WTC11 (cell line): ENCODE measurements at regions not wholly inside any gene's neighbourhood (a gene's known extent, or its start where the extent isn't known, plus 50 kb on each side); places are given as distances from the start of the nearest gene placed in this dataset.

Source experiments
- ATAC-seq: fragments of 200-7000 bp; cut with Tn5 transposase; 2 replicates; pipeline ENCODE4 v1.10.0; 2021; ENCODE audit warnings: mild to moderate bottlenecking, moderate library complexity
- CTCF ChIA-PET: fragments of 300-600 bp; sonication (Branson Sonifier 250); formaldehyde crosslinking; loops from one replicate; lab custom pipeline; 2021; ENCODE audit warnings: antibody characterized with exemption; lab: Charles Lee
- POLR2A ChIA-PET: fragments of 350-600 bp; sonication (Branson Sonifier 250); formaldehyde crosslinking; loops from one replicate; lab custom pipeline; 2021; ENCODE audit warnings: antibody characterized with exemption; lab: Charles Lee
- DNase-seq: peaks from one replicate; pipeline ENCODE4 v3.0.0; 2021; ENCODE audit warnings: low spot score
- H3K27ac Mint-ChIP-seq: 2 replicates; pipeline ENCODE4 v1.8.0; 2021; ENCODE audit warnings: mixed read lengths
- H3K27me3 Mint-ChIP-seq: 2 replicates; pipeline ENCODE4 v1.8.0; 2021; ENCODE audit warnings: low read depth, mild to moderate bottlenecking, moderate library complexity, mixed read lengths
- H3K36me3 Mint-ChIP-seq: 2 replicates; pipeline ENCODE4 v1.8.0; 2021; ENCODE audit warnings: mixed read lengths
- H3K4me1 Mint-ChIP-seq: 2 replicates; pipeline ENCODE4 v1.8.0; 2022; ENCODE audit warnings: mixed read lengths
- H3K4me3 Mint-ChIP-seq: 2 replicates; pipeline ENCODE4 v1.8.0; 2021; ENCODE audit warnings: mild to moderate bottlenecking, moderate library complexity, mixed read lengths
- H3K9me3 Mint-ChIP-seq: 2 replicates; pipeline ENCODE4 v1.8.0; 2021; ENCODE audit warnings: mixed read lengths
- ATF1 ChIP-seq: sonication (generic); formaldehyde crosslinking; IDR thresholded peaks from 2 replicates; pipeline ENCODE4 v1.8.1; 2023; ENCODE audit warnings: mild to moderate bottlenecking, moderate library complexity, missing genetic modification reagents
- CBFB ChIP-seq: sonication (generic); formaldehyde crosslinking; IDR thresholded peaks from 2 replicates; pipeline ENCODE4 v1.8.1; 2022; ENCODE audit warnings: mild to moderate bottlenecking, low read depth, missing genetic modification reagents
- ESRRA ChIP-seq: sonication (generic); formaldehyde crosslinking; IDR thresholded peaks from 2 replicates; pipeline ENCODE4 v1.8.1; 2022; ENCODE audit warnings: mild to moderate bottlenecking, missing genetic modification reagents, borderline replicate concordance
- GTF2I ChIP-seq: fragments of 250-450 bp; sonication (Bioruptor Pico); conservative IDR thresholded peaks from 2 replicates; pipeline ENCODE4 v1.4.0; 2021; ENCODE audit warnings: mild to moderate bottlenecking
- JAZF1 ChIP-seq: fragments of 250-450 bp; sonication (Bioruptor Pico); IDR thresholded peaks from 2 replicates; pipeline ENCODE4 v1.9.0; 2021; ENCODE audit warnings: moderate library complexity, mild to moderate bottlenecking, inconsistent platforms
- JUN ChIP-seq: sonication (generic); formaldehyde crosslinking; IDR thresholded peaks from 2 replicates; pipeline ENCODE4 v1.8.0; 2023; ENCODE audit warnings: mild to moderate bottlenecking, missing genetic modification reagents
- MXD4 ChIP-seq: fragments of 250-450 bp; sonication (Bioruptor Pico); IDR thresholded peaks from 2 replicates; pipeline ENCODE4 v1.8.0; 2021; ENCODE audit warnings: mild to moderate bottlenecking, moderate library complexity, borderline replicate concordance
- NFYB ChIP-seq: sonication (generic); formaldehyde crosslinking; conservative IDR thresholded peaks from 2 replicates; pipeline ENCODE4 v1.8.0; 2022; ENCODE audit warnings: low read depth, missing genetic modification reagents
- NR1H2 ChIP-seq: sonication (generic); formaldehyde crosslinking; IDR thresholded peaks from 2 replicates; pipeline ENCODE4 v1.9.0; 2021; ENCODE audit warnings: mild to moderate bottlenecking, moderate library complexity, missing genetic modification reagents
- RORB ChIP-seq: fragments of 250-450 bp; sonication (Bioruptor Pico); IDR thresholded peaks from 2 replicates; pipeline ENCODE4 v1.9.0; 2021; ENCODE audit warnings: mild to moderate bottlenecking
- TCF7 ChIP-seq: sonication (generic); formaldehyde crosslinking; IDR thresholded peaks from 2 replicates; pipeline ENCODE4 v1.8.0; 2022; ENCODE audit warnings: mild to moderate bottlenecking, low read depth, missing genetic modification reagents, moderate library complexity
- TP53 ChIP-seq: sonication (generic); formaldehyde crosslinking; IDR thresholded peaks from 2 replicates; pipeline ENCODE4 v1.8.1; 2023; ENCODE audit warnings: mild to moderate bottlenecking, missing genetic modification reagents
- ZNF232 ChIP-seq: sonication (generic); formaldehyde crosslinking; IDR thresholded peaks from 2 replicates; pipeline ENCODE4 v1.8.0; 2022; ENCODE audit warnings: mild to moderate bottlenecking, missing genetic modification reagents
- ZNF263 ChIP-seq: sonication (generic); formaldehyde crosslinking; IDR thresholded peaks from 2 replicates; pipeline ENCODE4 v1.8.1; 2022; ENCODE audit warnings: low read depth, mild to moderate bottlenecking, moderate library complexity, missing genetic modification reagents
- ZNF671 ChIP-seq: fragments of 250-450 bp; sonication (Bioruptor Pico); IDR thresholded peaks from 2 replicates; pipeline ENCODE4 v1.8.0; 2021; ENCODE audit warnings: mild to moderate bottlenecking
- TF ChIP-seq, protein P1 (sequence below): fragments of 250-450 bp; sonication (Bioruptor Pico); IDR thresholded peaks from 2 replicates; pipeline ENCODE4 v1.8.0; 2021; ENCODE audit warnings: mild to moderate bottlenecking
- TF ChIP-seq, protein P2 (sequence below): sonication (generic); formaldehyde crosslinking; IDR thresholded peaks from 2 replicates; pipeline ENCODE4 v1.8.0; 2022; ENCODE audit warnings: mild to moderate bottlenecking, missing genetic modification reagents
- TF ChIP-seq, protein P3 (sequence below): fragments of 250-450 bp; sonication (Bioruptor Pico); IDR thresholded peaks from 2 replicates; pipeline ENCODE4 v2.1.2; 2022; ENCODE audit warnings: mild to moderate bottlenecking, moderate library complexity
- TF ChIP-seq, protein P4 (sequence below): fragments of 250-450 bp; sonication (Bioruptor Pico); IDR thresholded peaks from 2 replicates; pipeline ENCODE4 v1.9.0; 2021; ENCODE audit warnings: moderate library complexity, mild to moderate bottlenecking, inconsistent platforms, borderline replicate concordance
- TF ChIP-seq, protein P5 (sequence below): sonication (generic); formaldehyde crosslinking; conservative IDR thresholded peaks from 2 replicates; pipeline ENCODE4 v1.8.1; 2022; ENCODE audit warnings: mild to moderate bottlenecking, missing genetic modification reagents
- TF ChIP-seq, protein P6 (sequence below): fragments of 250-450 bp; sonication (Bioruptor Pico); IDR thresholded peaks from 2 replicates; pipeline ENCODE4 v1.9.0; 2021; ENCODE audit warnings: mild to moderate bottlenecking
- TF ChIP-seq, protein P7 (sequence below): sonication (generic); formaldehyde crosslinking; IDR thresholded peaks from 2 replicates; pipeline ENCODE4 v1.8.0; 2022; ENCODE audit warnings: mild to moderate bottlenecking, missing genetic modification reagents
- TF ChIP-seq, protein P8 (sequence below): sonication (generic); formaldehyde crosslinking; IDR thresholded peaks from 2 replicates; pipeline ENCODE4 v1.8.1; 2022; ENCODE audit warnings: low read depth, mild to moderate bottlenecking, moderate library complexity, missing genetic modification reagents, borderline replicate concordance
- TF ChIP-seq, protein P9 (sequence below): sonication (generic); formaldehyde crosslinking; IDR thresholded peaks from 2 replicates; pipeline ENCODE4 v1.8.0; 2022; ENCODE audit warnings: missing genetic modification reagents

DNA sequence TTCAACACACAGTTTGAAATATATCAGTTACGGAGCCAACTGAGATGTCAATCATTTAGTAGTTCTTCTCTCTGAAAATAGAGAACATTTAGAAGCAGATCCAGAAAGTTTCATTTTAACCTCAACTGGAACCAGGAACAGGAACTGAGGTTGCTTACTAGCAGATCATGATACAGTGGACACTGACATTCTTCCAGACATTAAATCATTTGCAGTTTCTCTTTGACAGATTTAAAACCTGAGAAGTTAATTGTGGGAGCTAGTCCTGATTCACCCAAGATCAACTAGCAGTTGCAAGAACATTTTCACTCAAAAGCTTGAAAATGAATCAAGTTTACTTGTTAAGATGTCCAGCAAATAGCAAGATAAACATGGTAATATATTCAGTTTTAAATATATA lies 135.4 kb downstream of the SLC17A6 start:
- H3K9me3 Mint-ChIP-seq = no peaks in the 10 kb centered on the region
- CTCF ChIA-PET = no interaction called here
- POLR2A ChIA-PET = no interaction called here
- no peak for DNase-seq
- TF ChIP-seq, protein P1, sequence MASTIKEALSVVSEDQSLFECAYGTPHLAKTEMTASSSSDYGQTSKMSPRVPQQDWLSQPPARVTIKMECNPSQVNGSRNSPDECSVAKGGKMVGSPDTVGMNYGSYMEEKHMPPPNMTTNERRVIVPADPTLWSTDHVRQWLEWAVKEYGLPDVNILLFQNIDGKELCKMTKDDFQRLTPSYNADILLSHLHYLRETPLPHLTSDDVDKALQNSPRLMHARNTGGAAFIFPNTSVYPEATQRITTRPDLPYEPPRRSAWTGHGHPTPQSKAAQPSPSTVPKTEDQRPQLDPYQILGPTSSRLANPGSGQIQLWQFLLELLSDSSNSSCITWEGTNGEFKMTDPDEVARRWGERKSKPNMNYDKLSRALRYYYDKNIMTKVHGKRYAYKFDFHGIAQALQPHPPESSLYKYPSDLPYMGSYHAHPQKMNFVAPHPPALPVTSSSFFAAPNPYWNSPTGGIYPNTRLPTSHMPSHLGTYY (CRISPR knock-in tag) = no peak
- no peak for TF ChIP-seq ATF1
- TF ChIP-seq, protein P2, sequence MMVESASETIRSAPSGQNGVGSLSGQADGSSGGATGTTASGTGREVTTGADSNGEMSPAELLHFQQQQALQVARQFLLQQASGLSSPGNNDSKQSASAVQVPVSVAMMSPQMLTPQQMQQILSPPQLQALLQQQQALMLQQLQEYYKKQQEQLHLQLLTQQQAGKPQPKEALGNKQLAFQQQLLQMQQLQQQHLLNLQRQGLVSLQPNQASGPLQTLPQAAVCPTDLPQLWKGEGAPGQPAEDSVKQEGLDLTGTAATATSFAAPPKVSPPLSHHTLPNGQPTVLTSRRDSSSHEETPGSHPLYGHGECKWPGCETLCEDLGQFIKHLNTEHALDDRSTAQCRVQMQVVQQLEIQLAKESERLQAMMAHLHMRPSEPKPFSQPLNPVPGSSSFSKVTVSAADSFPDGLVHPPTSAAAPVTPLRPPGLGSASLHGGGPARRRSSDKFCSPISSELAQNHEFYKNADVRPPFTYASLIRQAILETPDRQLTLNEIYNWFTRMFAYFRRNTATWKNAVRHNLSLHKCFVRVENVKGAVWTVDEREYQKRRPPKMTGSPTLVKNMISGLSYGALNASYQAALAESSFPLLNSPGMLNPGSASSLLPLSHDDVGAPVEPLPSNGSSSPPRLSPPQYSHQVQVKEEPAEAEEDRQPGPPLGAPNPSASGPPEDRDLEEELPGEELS (CRISPR knock-in tag) = no peak
- no peak for TF ChIP-seq GTF2I (CRISPR knock-in tag)
- TF ChIP-seq ESRRA (CRISPR knock-in tag) = no peak
- no peak for TF ChIP-seq NFYB (CRISPR knock-in tag)
- TF ChIP-seq, protein P3, sequence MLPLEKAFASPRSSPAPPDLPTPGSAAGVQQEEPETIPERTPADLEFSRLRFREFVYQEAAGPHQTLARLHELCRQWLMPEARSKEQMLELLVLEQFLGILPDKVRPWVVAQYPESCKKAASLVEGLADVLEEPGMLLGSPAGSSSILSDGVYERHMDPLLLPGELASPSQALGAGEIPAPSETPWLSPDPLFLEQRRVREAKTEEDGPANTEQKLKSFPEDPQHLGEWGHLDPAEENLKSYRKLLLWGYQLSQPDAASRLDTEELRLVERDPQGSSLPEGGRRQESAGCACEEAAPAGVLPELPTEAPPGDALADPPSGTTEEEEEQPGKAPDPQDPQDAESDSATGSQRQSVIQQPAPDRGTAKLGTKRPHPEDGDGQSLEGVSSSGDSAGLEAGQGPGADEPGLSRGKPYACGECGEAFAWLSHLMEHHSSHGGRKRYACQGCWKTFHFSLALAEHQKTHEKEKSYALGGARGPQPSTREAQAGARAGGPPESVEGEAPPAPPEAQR = no peak
- no peak for TF ChIP-seq ZNF232 (CRISPR knock-in tag)
- TF ChIP-seq, protein P4, sequence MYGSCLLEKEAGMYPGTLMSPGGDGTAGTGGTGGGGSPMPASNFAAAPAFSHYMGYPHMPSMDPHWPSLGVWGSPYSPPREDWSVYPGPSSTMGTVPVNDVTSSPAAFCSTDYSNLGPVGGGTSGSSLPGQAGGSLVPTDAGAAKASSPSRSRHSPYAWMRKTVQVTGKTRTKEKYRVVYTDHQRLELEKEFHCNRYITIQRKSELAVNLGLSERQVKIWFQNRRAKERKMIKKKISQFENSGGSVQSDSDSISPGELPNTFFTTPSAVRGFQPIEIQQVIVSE (CRISPR knock-in tag) = no peak
- TF ChIP-seq, protein P5, sequence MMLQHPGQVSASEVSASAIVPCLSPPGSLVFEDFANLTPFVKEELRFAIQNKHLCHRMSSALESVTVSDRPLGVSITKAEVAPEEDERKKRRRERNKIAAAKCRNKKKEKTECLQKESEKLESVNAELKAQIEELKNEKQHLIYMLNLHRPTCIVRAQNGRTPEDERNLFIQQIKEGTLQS (CRISPR knock-in tag) = no peak
- TF ChIP-seq ZNF671 (CRISPR knock-in tag) = no peak
- TF ChIP-seq NR1H2 (CRISPR knock-in tag) = no peak
- no peak for TF ChIP-seq CBFB (CRISPR knock-in tag)
- no peak for TF ChIP-seq JUN
- no peak for TF ChIP-seq MXD4
- TF ChIP-seq ZNF263 (CRISPR knock-in tag) = no peak
- H3K4me1 Mint-ChIP-seq = peaks cover 10% of the 10 kb centered on the region; the same call in 1 of the 2 replicates
- H3K36me3 Mint-ChIP-seq = no peaks in the 10 kb centered on the region
- no peak overlapping the region for H3K4me3 Mint-ChIP-seq
- no peak overlapping the region for H3K27ac Mint-ChIP-seq
- no peaks in the 10 kb centered on the region for H3K27me3 Mint-ChIP-seq
- ATAC-seq = no peak

DNA sequence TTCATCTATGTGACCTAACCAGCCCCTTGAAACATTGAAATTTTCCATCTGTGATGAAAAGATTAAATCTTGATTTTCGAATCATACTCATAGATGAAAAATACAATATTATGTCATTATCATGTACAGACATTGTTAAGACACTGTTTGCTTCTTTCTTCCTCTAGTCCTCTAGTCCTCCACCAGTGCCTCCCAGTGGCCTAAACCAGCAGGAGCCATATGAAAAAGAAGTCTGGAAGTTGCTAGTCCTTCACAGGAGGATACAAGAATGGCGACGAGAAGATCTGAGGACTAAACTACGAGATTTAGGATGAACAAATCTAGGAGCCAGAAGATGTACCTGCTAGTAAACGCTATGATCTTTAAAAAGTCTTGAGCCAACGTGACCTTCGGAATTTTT lies 134.1 kb downstream of the SLC17A6 start:
- H3K4me3 Mint-ChIP-seq = no peak overlapping the region
- no peak overlapping the region for H3K27ac Mint-ChIP-seq
- TF ChIP-seq, protein P4 (CRISPR knock-in tag) = no peak
- TF ChIP-seq, protein P6, sequence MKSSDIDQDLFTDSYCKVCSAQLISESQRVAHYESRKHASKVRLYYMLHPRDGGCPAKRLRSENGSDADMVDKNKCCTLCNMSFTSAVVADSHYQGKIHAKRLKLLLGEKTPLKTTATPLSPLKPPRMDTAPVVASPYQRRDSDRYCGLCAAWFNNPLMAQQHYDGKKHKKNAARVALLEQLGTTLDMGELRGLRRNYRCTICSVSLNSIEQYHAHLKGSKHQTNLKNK (CRISPR knock-in tag) = no peak
- TF ChIP-seq JAZF1 (no peak), MXD4 (no peak), RORB (no peak), TCF7 (CRISPR knock-in tag) (no peak), TP53 (CRISPR knock-in tag) (no peak)
- TF ChIP-seq, protein P7, sequence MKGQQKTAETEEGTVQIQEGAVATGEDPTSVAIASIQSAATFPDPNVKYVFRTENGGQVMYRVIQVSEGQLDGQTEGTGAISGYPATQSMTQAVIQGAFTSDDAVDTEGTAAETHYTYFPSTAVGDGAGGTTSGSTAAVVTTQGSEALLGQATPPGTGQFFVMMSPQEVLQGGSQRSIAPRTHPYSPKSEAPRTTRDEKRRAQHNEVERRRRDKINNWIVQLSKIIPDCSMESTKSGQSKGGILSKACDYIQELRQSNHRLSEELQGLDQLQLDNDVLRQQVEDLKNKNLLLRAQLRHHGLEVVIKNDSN (CRISPR knock-in tag) = no peak
- TF ChIP-seq, protein P8, sequence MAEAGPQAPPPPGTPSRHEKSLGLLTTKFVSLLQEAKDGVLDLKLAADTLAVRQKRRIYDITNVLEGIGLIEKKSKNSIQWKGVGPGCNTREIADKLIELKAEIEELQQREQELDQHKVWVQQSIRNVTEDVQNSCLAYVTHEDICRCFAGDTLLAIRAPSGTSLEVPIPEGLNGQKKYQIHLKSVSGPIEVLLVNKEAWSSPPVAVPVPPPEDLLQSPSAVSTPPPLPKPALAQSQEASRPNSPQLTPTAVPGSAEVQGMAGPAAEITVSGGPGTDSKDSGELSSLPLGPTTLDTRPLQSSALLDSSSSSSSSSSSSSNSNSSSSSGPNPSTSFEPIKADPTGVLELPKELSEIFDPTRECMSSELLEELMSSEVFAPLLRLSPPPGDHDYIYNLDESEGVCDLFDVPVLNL (CRISPR knock-in tag) = no peak
- TF ChIP-seq, protein P9, sequence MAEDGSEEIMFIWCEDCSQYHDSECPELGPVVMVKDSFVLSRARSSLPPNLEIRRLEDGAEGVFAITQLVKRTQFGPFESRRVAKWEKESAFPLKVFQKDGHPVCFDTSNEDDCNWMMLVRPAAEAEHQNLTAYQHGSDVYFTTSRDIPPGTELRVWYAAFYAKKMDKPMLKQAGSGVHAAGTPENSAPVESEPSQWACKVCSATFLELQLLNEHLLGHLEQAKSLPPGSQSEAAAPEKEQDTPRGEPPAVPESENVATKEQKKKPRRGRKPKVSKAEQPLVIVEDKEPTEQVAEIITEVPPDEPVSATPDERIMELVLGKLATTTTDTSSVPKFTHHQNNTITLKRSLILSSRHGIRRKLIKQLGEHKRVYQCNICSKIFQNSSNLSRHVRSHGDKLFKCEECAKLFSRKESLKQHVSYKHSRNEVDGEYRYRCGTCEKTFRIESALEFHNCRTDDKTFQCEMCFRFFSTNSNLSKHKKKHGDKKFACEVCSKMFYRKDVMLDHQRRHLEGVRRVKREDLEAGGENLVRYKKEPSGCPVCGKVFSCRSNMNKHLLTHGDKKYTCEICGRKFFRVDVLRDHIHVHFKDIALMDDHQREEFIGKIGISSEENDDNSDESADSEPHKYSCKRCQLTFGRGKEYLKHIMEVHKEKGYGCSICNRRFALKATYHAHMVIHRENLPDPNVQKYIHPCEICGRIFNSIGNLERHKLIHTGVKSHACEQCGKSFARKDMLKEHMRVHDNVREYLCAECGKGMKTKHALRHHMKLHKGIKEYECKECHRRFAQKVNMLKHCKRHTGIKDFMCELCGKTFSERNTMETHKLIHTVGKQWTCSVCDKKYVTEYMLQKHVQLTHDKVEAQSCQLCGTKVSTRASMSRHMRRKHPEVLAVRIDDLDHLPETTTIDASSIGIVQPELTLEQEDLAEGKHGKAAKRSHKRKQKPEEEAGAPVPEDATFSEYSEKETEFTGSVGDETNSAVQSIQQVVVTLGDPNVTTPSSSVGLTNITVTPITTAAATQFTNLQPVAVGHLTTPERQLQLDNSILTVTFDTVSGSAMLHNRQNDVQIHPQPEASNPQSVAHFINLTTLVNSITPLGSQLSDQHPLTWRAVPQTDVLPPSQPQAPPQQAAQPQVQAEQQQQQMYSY (CRISPR knock-in tag) = no peak
- ChIA-PET POLR2A (no interaction called here), CTCF (interaction anchor here (1.3 kb wide), 2 partner anchors 67 to 137 kb away, joined by 4 to 8 read pairs; no protein-coding TSS in a partner anchor)
- peaks cover 10% of the 10 kb centered on the region; the same call in 1 of the 2 replicates for H3K4me1 Mint-ChIP-seq
- peak; percentile 15 for DNase-seq
- no peaks in the 10 kb centered on the region for H3K36me3 Mint-ChIP-seq
- H3K27me3 Mint-ChIP-seq = no peaks in the 10 kb centered on the region
- ATAC-seq = peak; percentile 77
- H3K9me3 Mint-ChIP-seq = no peaks in the 10 kb centered on the region
